ENCODE measurements at regions not wholly inside any gene's neighbourhood (a gene's known extent, or its start where the extent isn't known, plus 50 kb on each side); places are given as distances from the start of the nearest gene placed in this dataset.

DNA sequence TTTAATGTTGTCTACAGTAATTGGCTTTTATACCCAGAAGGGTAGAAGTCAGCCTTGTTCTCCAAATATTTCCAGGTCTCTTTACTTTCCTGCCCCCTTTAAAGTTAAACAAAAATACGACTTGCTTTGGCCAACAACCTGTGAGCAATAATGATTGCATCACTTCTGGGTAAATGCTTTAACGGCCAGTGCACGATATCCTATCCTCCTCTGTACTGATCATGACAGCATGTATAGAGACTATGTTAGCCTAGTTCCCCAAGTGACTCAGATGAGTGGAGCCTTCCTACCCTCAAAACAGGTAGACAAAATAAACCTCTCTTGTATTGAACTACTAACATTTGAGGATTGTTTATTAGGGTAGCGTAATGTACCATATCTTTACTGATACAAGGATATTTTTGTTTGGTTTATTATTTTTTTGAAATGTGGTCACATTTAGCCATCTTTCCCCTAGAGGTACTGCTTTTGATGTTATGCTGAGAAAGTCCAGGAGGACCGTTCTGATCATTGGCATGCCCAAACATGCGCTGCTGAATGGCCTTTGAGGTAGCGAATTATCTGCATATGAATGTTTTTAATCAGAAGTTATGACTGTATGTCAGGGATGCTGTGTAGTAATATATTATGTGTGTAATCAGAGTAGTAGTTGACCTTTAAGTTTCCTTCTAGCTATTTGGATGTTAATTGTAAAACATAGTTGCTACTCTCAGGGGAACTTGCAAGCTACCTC lies 262.6 kb upstream of the DCC start:
- DNase-seq (ENCODE audit: low read depth in 1 of 2, low spot score in 2 of 2) (no peak), FAIRE-seq (peak; percentile 13)
- Histone ChIP-seq H3K23me2 (ENCODE audit: low read depth, low read length) (no peaks in the 10 kb centered on the region), H4K8ac (ENCODE audit: extremely low read depth, insufficient read depth, low read length) (no peak overlapping the region), H2AK5ac (ENCODE audit: low read depth, low read length) (no peak overlapping the region), H3K4me1 (replicated peaks in 1 of 4; ENCODE audit: control insufficient read depth in 3 of 4, insufficient read depth in 4 of 4, low read length in 3 of 4) (no peaks in the 10 kb centered on the region), H3K79me2 (ENCODE audit: control insufficient read depth in 1 of 2, insufficient read depth in 2 of 2, low read length in 2 of 2) (no peaks in the 10 kb centered on the region), H2BK15ac (ENCODE audit: low read length) (no peak overlapping the region), H3K14ac (ENCODE audit: insufficient read length) (no peak overlapping the region), H3K4ac (replicated peaks; ENCODE audit: insufficient read length, low read depth, low read length) (no peak overlapping the region), H4K91ac (replicated peaks; ENCODE audit: insufficient read length, low read length) (no peak overlapping the region), H3K4me2 (ENCODE audit: insufficient read depth in 1 of 2, low read depth in 2 of 2, low read length in 2 of 2) (no peak overlapping the region), H3K9me3 (ENCODE audit: insufficient read depth in 2 of 2, low read depth in 1 of 2, low read length in 1 of 2) (no peaks in the 10 kb centered on the region; a peak in 1 of 4 replicates), H2BK120ac (replicated peaks; ENCODE audit: low read depth, low read length) (no peak overlapping the region), H4K5ac (ENCODE audit: insufficient read length, low read depth, low read length) (no peak overlapping the region), H3K79me1 (ENCODE audit: low read depth, low read length) (no peaks in the 10 kb centered on the region), H4K20me1 (replicated peaks in 1 of 2; ENCODE audit: control insufficient read depth in 1 of 2, insufficient read depth in 2 of 2, low read length in 2 of 2) (no peaks in the 10 kb centered on the region), H2BK12ac (ENCODE audit: low read depth, low read length) (no peak overlapping the region), H3K27me3 (replicated peaks in 1 of 4; ENCODE audit: control insufficient read depth in 3 of 4, extremely low read depth in 1 of 4, insufficient read depth in 3 of 4, low read length in 3 of 4) (no peaks in the 10 kb centered on the region), H3K36me3 (ENCODE audit: control insufficient read depth in 2 of 4, insufficient read depth in 4 of 4, low read length in 3 of 4) (no peaks in the 10 kb centered on the region), H3K56ac (replicated peaks; ENCODE audit: insufficient read length, low read depth, low read length) (no peak overlapping the region), H2BK5ac (ENCODE audit: low read depth, low read length) (no peak overlapping the region), H3K27ac (ENCODE audit: low read depth, low read length) (no peak overlapping the region), H3K9ac (replicated peaks in 1 of 4; ENCODE audit: extremely low read depth in 1 of 4, low read depth in 3 of 4, low read length in 3 of 4) (no peak overlapping the region), H3K18ac (ENCODE audit: extremely low read depth, low read length) (no peak overlapping the region), H2AFZ (ENCODE audit: low read length) (no peak overlapping the region), H3K4me3 (ENCODE audit: extremely low read depth in 1 of 4, insufficient read depth in 2 of 4, low read depth in 3 of 4, low read length in 4 of 4) (no peak overlapping the region), H2BK20ac (ENCODE audit: low read length) (no peak overlapping the region), H3K23ac (ENCODE audit: insufficient read length) (no peak overlapping the region)
- CTCF ChIA-PET (ENCODE audit: partially characterized antibody), result no interaction called here
- TF ChIP-seq CEBPB (IDR thresholded peaks at IDR 0.05; ENCODE audit: low read depth, low read length), result peak; percentile 28; the same call in 1 of the 2 replicates
- TF ChIP-seq TBP (IDR thresholded peaks at IDR 0.05; ENCODE audit: low read depth, low read length), result no peak
- no peak for TF ChIP-seq SP2 (IDR thresholded peaks at IDR 0.05; ENCODE audit: low read length)
- no peak for TF ChIP-seq CHD1 (IDR thresholded peaks at IDR 0.05; ENCODE audit: low read depth, low read length)
- 93% methylated on average over 7 of the region's 7 CpGs; no CpG with 5 or more reads in 1 of the 2 experiments for WGBS, 2 experiments (ENCODE audit: extremely low coverage in 1 of 2, insufficient coverage in 1 of 2, insufficient read length in 1 of 2, insufficient replicate concordance in 2 of 2, low coverage in 1 of 2, low lambda C conversion rate in 2 of 2, missing lambda C conversion rate in 1 of 2)
- POLR2A ChIA-PET (ENCODE audit: partially characterized antibody), result no interaction called here
